Neural progenitor cell (in vitro differentiated cells): ENCODE measurements at regions not wholly inside any gene's neighbourhood (a gene's known extent, or its start where the extent isn't known, plus 50 kb on each side); places are given as distances from the start of the nearest gene placed in this dataset.

Experiments used
- DNase-seq: peaks from one replicate; pipeline ENCODE4 v3.0.0-alpha.2; 2016; ENCODE audit warnings: low spot score
- H2AFZ ChIP-seq: fragments of 200-600 bp; sonication (generic); replicated peaks from 2 replicates; pipeline ENCODE4 v1.6.1; 2016; ENCODE audit warnings: antibody characterized with exemption
- H3F3A ChIP-seq: fragments of 200-600 bp; sonication (generic); 2 replicates; pipeline ENCODE4 v1.6.1; 2016; ENCODE audit warnings: antibody characterized with exemption, low read depth
- H3K27ac ChIP-seq: fragments of 200-600 bp; sonication (generic); 2 replicates; pipeline ENCODE4 v1.5.1; 2016; ENCODE audit warnings: mild to moderate bottlenecking
- H3K27me3 ChIP-seq: fragments of 200-600 bp; sonication (generic); 2 replicates; pipeline ENCODE4 v1.6.1; 2016; ENCODE audit warnings: mild to moderate bottlenecking, moderate library complexity
- H3K36me3 ChIP-seq: fragments of 200-600 bp; sonication (generic); 2 replicates; pipeline ENCODE4 v1.5.1; 2016
- H3K4me1 ChIP-seq: fragments of 200-600 bp; sonication (generic); 2 replicates; pipeline ENCODE4 v1.6.1; 2016; ENCODE audit warnings: mixed run types
- H3K4me2 ChIP-seq: fragments of 200-600 bp; sonication (generic); 2 replicates; pipeline ENCODE4 v1.6.1; 2016
- H3K4me3 ChIP-seq: fragments of 200-600 bp; sonication (generic); 2 replicates; pipeline ENCODE4 v1.5.1; 2016
- H3K79me2 ChIP-seq: fragments of 200-600 bp; sonication (generic); 2 replicates; pipeline ENCODE4 v1.6.1; 2016; ENCODE audit warnings: low read depth
- H3K9ac ChIP-seq: fragments of 200-600 bp; sonication (generic); 2 replicates; pipeline ENCODE4 v1.6.1; 2016
- H3K9me3 ChIP-seq: fragments of 200-600 bp; sonication (generic); 2 replicates; pipeline ENCODE4 v1.5.1; 2016; ENCODE audit warnings: low read depth
- H4K20me1 ChIP-seq: fragments of 200-600 bp; sonication (generic); 2 replicates; pipeline ENCODE4 v1.6.1; 2016; ENCODE audit warnings: low read depth
- H3K27ac Mint-ChIP-seq: 3 replicates; pipeline ENCODE4 v1.8.0; 2021; ENCODE audit warnings: mixed read lengths
- H3K27me3 Mint-ChIP-seq: 2 replicates; pipeline ENCODE4 v1.8.0; 2022; ENCODE audit warnings: low read depth, mild to moderate bottlenecking, inconsistent platforms, moderate library complexity, mixed read lengths; ENCODE audit not compliant: insufficient read depth
- H3K36me3 Mint-ChIP-seq: 3 replicates; pipeline ENCODE4 v1.8.0; 2021; ENCODE audit warnings: mixed read lengths
- H3K4me1 Mint-ChIP-seq: 3 replicates; pipeline ENCODE4 v1.8.0; 2021; ENCODE audit warnings: mixed read lengths
- H3K4me3 Mint-ChIP-seq: 3 replicates; pipeline ENCODE4 v1.8.0; 2021; ENCODE audit warnings: mild to moderate bottlenecking, moderate library complexity, mixed read lengths
- H3K9me3 Mint-ChIP-seq: 3 replicates; pipeline ENCODE4 v1.8.0; 2020; ENCODE audit warnings: mixed read lengths
- EZH2 ChIP-seq: fragments of 200-600 bp; sonication (generic); IDR thresholded peaks from 2 replicates; pipeline ENCODE4 v1.6.1; 2017; ENCODE audit warnings: antibody characterized with exemption, mild to moderate bottlenecking, moderate library complexity
- EZH2phosphoT487 ChIP-seq: fragments of 200-600 bp; sonication (generic); IDR thresholded peaks from 2 replicates; pipeline ENCODE4 v1.6.1; 2017; ENCODE audit warnings: antibody characterized with exemption
- TF ChIP-seq, protein P1 (sequence below): fragments of 200-600 bp; sonication (generic); IDR thresholded peaks from 2 replicates; pipeline ENCODE4 v1.5.1; 2017; ENCODE audit warnings: antibody characterized with exemption, mild to moderate bottlenecking

DNA sequence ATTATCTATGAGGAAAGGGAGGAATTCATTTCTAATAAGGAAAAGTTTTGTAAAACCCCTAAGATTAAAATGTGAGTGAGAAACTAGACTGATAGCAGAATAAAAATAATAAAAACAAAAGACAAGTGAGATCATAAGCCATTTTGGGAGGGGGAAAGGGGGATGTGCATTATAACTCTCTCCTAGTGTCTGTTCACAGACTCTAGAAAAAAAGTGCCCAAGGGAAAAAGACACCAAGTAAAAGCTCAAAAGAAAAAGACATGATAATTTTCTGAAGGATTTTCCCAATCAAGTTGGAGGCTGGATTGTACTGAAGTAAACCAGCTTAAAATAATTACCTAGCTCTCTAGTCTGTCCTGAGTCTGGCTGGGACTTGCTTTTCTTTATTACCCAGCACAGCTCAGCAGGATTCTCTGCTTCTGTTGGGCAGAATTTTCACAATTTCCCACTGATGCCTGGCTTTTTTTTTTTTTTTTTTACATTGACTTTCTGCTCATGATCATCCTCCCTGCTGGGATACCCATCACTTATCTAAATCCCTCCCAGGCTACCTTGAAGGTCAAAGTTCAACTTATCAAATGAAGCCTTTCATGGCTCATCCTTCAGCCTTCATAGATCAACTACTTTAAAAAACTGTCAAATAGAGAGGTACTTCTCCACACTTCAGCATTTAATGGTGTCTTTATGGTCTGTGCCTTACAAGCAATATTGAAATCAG is 124.2 kb upstream of the KCNJ16 start:
- Histone ChIP-seq H3K9me3 (no peaks in the 10 kb centered on the region), H3K36me3 (no peaks in the 10 kb centered on the region), H3K9ac (no peak overlapping the region), H3F3A (no peaks in the 10 kb centered on the region), H3K4me1 (no peaks in the 10 kb centered on the region), H3K27ac (no peak overlapping the region), H3K4me2 (no peak overlapping the region), H3K27me3 (no peaks in the 10 kb centered on the region), H2AFZ (no peak overlapping the region), H3K4me3 (no peak overlapping the region), H3K79me2 (no peaks in the 10 kb centered on the region), H4K20me1 (no peaks in the 10 kb centered on the region)
- H3K4me1 Mint-ChIP-seq = peaks cover 9% of the 10 kb centered on the region
- DNase-seq = no peak
- H3K9me3 Mint-ChIP-seq = no peaks in the 10 kb centered on the region
- H3K4me3 Mint-ChIP-seq = no peak overlapping the region
- H3K27me3 Mint-ChIP-seq = no peaks in the 10 kb centered on the region
- H3K36me3 Mint-ChIP-seq = no peaks in the 10 kb centered on the region
- TF ChIP-seq, protein P1, sequence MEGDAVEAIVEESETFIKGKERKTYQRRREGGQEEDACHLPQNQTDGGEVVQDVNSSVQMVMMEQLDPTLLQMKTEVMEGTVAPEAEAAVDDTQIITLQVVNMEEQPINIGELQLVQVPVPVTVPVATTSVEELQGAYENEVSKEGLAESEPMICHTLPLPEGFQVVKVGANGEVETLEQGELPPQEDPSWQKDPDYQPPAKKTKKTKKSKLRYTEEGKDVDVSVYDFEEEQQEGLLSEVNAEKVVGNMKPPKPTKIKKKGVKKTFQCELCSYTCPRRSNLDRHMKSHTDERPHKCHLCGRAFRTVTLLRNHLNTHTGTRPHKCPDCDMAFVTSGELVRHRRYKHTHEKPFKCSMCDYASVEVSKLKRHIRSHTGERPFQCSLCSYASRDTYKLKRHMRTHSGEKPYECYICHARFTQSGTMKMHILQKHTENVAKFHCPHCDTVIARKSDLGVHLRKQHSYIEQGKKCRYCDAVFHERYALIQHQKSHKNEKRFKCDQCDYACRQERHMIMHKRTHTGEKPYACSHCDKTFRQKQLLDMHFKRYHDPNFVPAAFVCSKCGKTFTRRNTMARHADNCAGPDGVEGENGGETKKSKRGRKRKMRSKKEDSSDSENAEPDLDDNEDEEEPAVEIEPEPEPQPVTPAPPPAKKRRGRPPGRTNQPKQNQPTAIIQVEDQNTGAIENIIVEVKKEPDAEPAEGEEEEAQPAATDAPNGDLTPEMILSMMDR = no peak
- TF ChIP-seq EZH2 = no peak
- TF ChIP-seq EZH2phosphoT487 = no peak
- no peak overlapping the region for H3K27ac Mint-ChIP-seq

DNA sequence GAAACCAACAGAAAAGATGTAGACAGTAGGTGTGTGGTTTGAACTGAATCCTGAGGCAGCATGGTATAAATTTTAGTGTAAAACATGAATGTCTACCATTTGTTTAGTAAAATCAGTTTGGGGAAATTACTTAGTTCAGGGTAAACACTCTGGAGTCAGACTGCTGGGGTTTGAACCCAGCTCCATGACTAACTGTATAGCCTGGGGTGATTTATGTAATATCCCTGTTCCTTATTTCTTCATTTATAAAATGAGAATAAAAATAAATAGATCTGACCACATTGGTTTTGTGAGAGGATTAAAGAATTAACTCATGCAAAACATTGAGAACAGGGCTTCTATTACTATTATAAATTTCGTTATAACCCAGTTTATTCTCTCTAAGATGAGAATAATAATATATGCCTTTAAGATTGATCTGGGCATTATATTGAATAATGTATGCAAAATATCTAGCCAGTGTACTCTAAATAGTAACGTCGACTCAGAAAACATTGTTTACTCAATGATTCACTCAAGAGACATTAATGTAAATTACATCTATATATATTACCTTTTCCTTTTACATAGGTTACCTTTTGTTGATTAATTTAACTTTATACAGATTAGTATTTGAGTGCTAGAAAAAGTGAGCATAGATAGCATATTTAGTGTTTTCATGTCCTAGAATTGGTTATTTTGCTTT is 120.6 kb upstream of the KCNJ16 start:
- Mint-ChIP-seq H3K4me3 (no peak overlapping the region), H3K9me3 (no peaks in the 10 kb centered on the region), H3K27ac (no peak overlapping the region), H3K4me1 (peaks cover 9% of the 10 kb centered on the region), H3K36me3 (no peaks in the 10 kb centered on the region), H3K27me3 (no peaks in the 10 kb centered on the region)
- TF ChIP-seq EZH2 (no peak), EZH2phosphoT487 (no peak)
- TF ChIP-seq, protein P1 = no peak
- no peaks in the 10 kb centered on the region for H3K79me2 ChIP-seq
- no peaks in the 10 kb centered on the region for H3K36me3 ChIP-seq
- no peak overlapping the region for H2AFZ ChIP-seq
- H3F3A ChIP-seq = no peaks in the 10 kb centered on the region
- H3K27me3 ChIP-seq = no peaks in the 10 kb centered on the region
- no peaks in the 10 kb centered on the region for H3K4me1 ChIP-seq
- no peak overlapping the region for H3K4me3 ChIP-seq
- no peak for DNase-seq
- H3K4me2 ChIP-seq = no peak overlapping the region
- no peaks in the 10 kb centered on the region for H3K9me3 ChIP-seq
- no peaks in the 10 kb centered on the region for H4K20me1 ChIP-seq
- no peak overlapping the region for H3K9ac ChIP-seq
- H3K27ac ChIP-seq = no peak overlapping the region

DNA sequence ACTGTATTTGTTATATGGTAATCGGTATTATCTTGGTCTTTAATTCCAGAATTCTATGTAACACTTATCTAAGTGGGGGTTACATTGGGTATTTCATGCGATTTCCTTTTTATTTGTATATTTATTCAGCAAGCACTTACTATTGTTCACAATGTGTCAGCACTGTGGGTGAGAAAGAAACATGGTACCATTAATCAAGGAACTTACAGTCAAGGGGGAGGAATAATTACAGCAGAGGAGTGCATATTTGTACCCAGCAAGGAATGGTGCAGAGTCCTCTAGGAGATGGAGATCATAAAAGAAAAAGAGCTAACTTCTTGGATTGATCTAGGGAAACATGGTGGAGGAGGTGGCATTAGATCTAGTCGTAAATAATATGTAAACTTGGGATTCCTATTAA is 117.0 kb upstream of the KCNJ16 start:
- no peak overlapping the region for H3K9ac ChIP-seq
- no peaks in the 10 kb centered on the region for H3K36me3 Mint-ChIP-seq

More for the DNA sequence above, 117.0 kb upstream of the KCNJ16 start:
- Mint-ChIP-seq H3K27me3 (no peaks in the 10 kb centered on the region), H3K27ac (no peak overlapping the region), H3K9me3 (no peaks in the 10 kb centered on the region), H3K4me1 (peaks cover 9% of the 10 kb centered on the region), H3K4me3 (no peak overlapping the region)
- H3K4me2 ChIP-seq = no peak overlapping the region
- TF ChIP-seq EZH2phosphoT487 = no peak
- no peak for TF ChIP-seq EZH2
- TF ChIP-seq, protein P1 = no peak
- H2AFZ ChIP-seq = no peak overlapping the region
- no peaks in the 10 kb centered on the region for H3K27me3 ChIP-seq
- H3K36me3 ChIP-seq = no peaks in the 10 kb centered on the region
- no peaks in the 10 kb centered on the region for H3F3A ChIP-seq
- no peaks in the 10 kb centered on the region for H3K9me3 ChIP-seq
- H3K27ac ChIP-seq = no peak overlapping the region
- no peak for DNase-seq
- H3K79me2 ChIP-seq = no peaks in the 10 kb centered on the region
- H4K20me1 ChIP-seq = no peaks in the 10 kb centered on the region
- no peak overlapping the region for H3K4me3 ChIP-seq
- H3K4me1 ChIP-seq = peaks cover 7% of the 10 kb centered on the region
